HEK293 (cell line): ENCODE measurements at regions not wholly inside any gene's neighbourhood (a gene's known extent, or its start where the extent isn't known, plus 50 kb on each side); places are given as distances from the start of the nearest gene placed in this dataset.
"Not testable (repeated sequence)": the region's sequence is repeated elsewhere in the genome, so short reads cannot be mapped to it uniquely, and the experiment has no call there.

Experiments used
- CTCF ChIA-PET: fragments of 350-600 bp; formaldehyde crosslinking; extraction: SDS; loops from one replicate; lab custom pipeline; 2021; ENCODE audit warnings: antibody characterized with exemption; lab: Yijun Ruan, JAX
- POLR2A ChIA-PET: fragments of 300-600 bp; formaldehyde crosslinking; extraction: SDS; loops from one replicate; lab custom pipeline; 2020; ENCODE audit warnings: antibody characterized with exemption, inconsistent platforms; lab: Yijun Ruan, JAX
- H3K27ac ChIP-seq: fragments of 200-500 bp; sonication (Bioruptor generic); 2 replicates; pipeline ENCODE4 v1.5.1; 2014; ENCODE audit warnings: low read depth, low read length, control low read depth, inconsistent platforms; ENCODE audit errors: extremely low read depth
- H3K36me3 ChIP-seq, 2 experiments: fragments of 200-500 bp in 1 of 2; sonication (Bioruptor generic) in 1 of 2; 1 replicate in 1 of 2; 2 replicates in 1 of 2; pipeline ENCODE4 v1.5.1; 2014 to 2017; ENCODE audit warnings: inconsistent platforms in 2 of 2, low read length in 2 of 2; ENCODE audit not compliant: control insufficient read depth in 2 of 2, insufficient read depth in 1 of 2
- H3K4me1 ChIP-seq: fragments of 200-500 bp; sonication (Bioruptor generic); 2 replicates; pipeline ENCODE4 v1.5.1; 2014; ENCODE audit warnings: mild to moderate bottlenecking, low read length, inconsistent platforms; ENCODE audit not compliant: control insufficient read depth, insufficient read depth
- H3K4me3 ChIP-seq: 2 replicates; pipeline ENCODE4 v1.5.1; 2011; ENCODE audit warnings: low read depth, mild to moderate bottlenecking, control low read depth, low read length, moderate library complexity
- H3K9me3 ChIP-seq: fragments of 200-500 bp; sonication (Bioruptor generic); 2 replicates; pipeline ENCODE4 v1.5.1; 2014; ENCODE audit warnings: low read depth, low read length, inconsistent platforms; ENCODE audit not compliant: control insufficient read depth, insufficient read depth
- SETDB1 ChIP-seq: IDR thresholded peaks from one replicate; pipeline ENCODE4 v1.6.1; 2017; ENCODE audit warnings: mild to moderate bottlenecking, low read length, moderate library complexity, mixed read lengths; ENCODE audit not compliant: insufficient read length
- ZNF335 ChIP-seq: fragments of 450-650 bp; formaldehyde crosslinking; conservative IDR thresholded peaks from 2 replicates; pipeline ENCODE4 v1.5.1; 2016; ENCODE audit warnings: missing biosample characterization, missing genetic modification characterization
- ZNF529 ChIP-seq: fragments of 450-650 bp; formaldehyde crosslinking; IDR thresholded peaks from 2 replicates; pipeline ENCODE4 v1.5.1; 2017; ENCODE audit warnings: missing genetic modification characterization, missing biosample characterization; ENCODE audit not compliant: insufficient replicate concordance
- ZNF548 ChIP-seq: fragments of 450-650 bp; formaldehyde crosslinking; IDR thresholded peaks from 2 replicates; pipeline ENCODE4 v1.5.1; 2016; ENCODE audit warnings: missing biosample characterization, missing genetic modification characterization
- ZNF623 ChIP-seq: fragments of 450-650 bp; formaldehyde crosslinking; IDR thresholded peaks from 2 replicates; pipeline ENCODE4 v1.5.1; 2016; ENCODE audit warnings: missing biosample characterization, missing genetic modification characterization
- ZNF626 ChIP-seq: fragments of 450-650 bp; sonication (Bioruptor Pico); formaldehyde crosslinking; IDR thresholded peaks from 2 replicates; pipeline ENCODE4 v1.5.1; 2018; ENCODE audit warnings: missing biosample characterization, missing genetic modification characterization, inconsistent platforms
- ZNF658 ChIP-seq: fragments of 450-650 bp; formaldehyde crosslinking; IDR thresholded peaks from 2 replicates; pipeline ENCODE4; 2016; ENCODE audit warnings: missing biosample characterization, missing genetic modification characterization
- ZNF677 ChIP-seq: fragments of 450-650 bp; IDR thresholded peaks from 2 replicates; pipeline ENCODE4 v1.5.0; 2018; ENCODE audit warnings: missing biosample characterization, mild to moderate bottlenecking, missing genetic modification characterization, moderate library complexity
- TF ChIP-seq, protein P1 (sequence below): fragments of 450-650 bp; formaldehyde crosslinking; IDR thresholded peaks from 2 replicates; pipeline ENCODE4 v1.5.1; 2016; ENCODE audit warnings: missing biosample characterization, missing genetic modification characterization, borderline replicate concordance
- TF ChIP-seq, protein P2 (sequence below): fragments of 450-650 bp; formaldehyde crosslinking; IDR thresholded peaks from 2 replicates; pipeline ENCODE4 v1.5.1; 2016; ENCODE audit warnings: missing biosample characterization, missing genetic modification characterization
- TF ChIP-seq, protein P3 (sequence below): fragments of 450-650 bp; formaldehyde crosslinking; IDR thresholded peaks from 2 replicates; pipeline ENCODE4 v1.5.1; 2016; ENCODE audit warnings: missing biosample characterization, missing genetic modification characterization

DNA sequence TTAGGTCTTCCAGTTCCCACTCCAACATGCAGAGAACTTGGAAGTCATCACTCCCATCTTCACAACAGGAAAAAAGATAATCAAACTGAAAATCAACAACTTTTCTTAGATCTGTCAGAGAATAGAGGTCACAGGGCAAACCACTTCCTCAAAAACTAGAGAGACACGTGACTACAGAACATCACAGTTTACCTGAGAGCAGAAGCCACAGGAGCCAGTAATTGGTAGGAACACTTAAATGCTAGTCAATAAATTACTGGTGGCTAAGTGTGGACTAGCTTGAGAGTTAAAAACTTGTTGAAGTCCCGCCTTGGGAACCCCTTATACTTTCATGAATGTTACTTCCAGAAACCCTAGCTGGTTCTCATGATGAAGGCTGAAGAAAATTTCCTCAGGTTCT lies 81.1 kb downstream of the THSD1 start:
- H3K9me3 ChIP-seq, H3K36me3 ChIP-seq, H3K4me1 ChIP-seq, POLR2A ChIA-PET, H3K4me3 ChIP-seq, CTCF ChIA-PET, H3K27ac ChIP-seq: not testable (repeated sequence)

DNA sequence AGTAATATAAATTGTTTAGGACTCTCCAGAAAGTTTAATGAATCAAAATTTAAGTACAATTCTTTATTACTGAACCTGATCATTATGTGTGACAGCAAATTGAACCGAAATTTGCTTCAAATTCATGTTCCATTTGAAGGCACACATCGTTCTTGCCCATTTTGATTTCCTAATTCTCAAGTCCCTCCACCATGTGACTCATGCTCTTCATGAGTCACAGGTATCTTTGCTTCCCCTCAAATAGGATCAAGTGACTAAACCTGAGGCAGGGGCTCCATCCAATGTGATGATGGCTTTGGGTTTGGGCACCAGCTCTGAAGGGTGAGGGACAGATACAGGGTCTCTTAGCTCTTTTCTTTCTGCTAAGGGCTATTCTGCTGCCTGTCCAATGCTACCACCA lies 86.1 kb downstream of the THSD1 start:
- Histone ChIP-seq H3K4me1 (no peaks in the 10 kb centered on the region), H3K36me3 (no peaks in the 10 kb centered on the region), H3K4me3 (no peak overlapping the region)
- CTCF ChIA-PET, result no interaction called here
- TF ChIP-seq ZNF658 (tag by site-specific recombination) (no peak), ZNF335 (tag by site-specific recombination) (0 out of 2 replicates have a peak, but pooled peaks have one; percentile 20), ZNF548 (no peak), ZNF623 (tag by site-specific recombination) (no peak)
- TF ChIP-seq, protein P1, sequence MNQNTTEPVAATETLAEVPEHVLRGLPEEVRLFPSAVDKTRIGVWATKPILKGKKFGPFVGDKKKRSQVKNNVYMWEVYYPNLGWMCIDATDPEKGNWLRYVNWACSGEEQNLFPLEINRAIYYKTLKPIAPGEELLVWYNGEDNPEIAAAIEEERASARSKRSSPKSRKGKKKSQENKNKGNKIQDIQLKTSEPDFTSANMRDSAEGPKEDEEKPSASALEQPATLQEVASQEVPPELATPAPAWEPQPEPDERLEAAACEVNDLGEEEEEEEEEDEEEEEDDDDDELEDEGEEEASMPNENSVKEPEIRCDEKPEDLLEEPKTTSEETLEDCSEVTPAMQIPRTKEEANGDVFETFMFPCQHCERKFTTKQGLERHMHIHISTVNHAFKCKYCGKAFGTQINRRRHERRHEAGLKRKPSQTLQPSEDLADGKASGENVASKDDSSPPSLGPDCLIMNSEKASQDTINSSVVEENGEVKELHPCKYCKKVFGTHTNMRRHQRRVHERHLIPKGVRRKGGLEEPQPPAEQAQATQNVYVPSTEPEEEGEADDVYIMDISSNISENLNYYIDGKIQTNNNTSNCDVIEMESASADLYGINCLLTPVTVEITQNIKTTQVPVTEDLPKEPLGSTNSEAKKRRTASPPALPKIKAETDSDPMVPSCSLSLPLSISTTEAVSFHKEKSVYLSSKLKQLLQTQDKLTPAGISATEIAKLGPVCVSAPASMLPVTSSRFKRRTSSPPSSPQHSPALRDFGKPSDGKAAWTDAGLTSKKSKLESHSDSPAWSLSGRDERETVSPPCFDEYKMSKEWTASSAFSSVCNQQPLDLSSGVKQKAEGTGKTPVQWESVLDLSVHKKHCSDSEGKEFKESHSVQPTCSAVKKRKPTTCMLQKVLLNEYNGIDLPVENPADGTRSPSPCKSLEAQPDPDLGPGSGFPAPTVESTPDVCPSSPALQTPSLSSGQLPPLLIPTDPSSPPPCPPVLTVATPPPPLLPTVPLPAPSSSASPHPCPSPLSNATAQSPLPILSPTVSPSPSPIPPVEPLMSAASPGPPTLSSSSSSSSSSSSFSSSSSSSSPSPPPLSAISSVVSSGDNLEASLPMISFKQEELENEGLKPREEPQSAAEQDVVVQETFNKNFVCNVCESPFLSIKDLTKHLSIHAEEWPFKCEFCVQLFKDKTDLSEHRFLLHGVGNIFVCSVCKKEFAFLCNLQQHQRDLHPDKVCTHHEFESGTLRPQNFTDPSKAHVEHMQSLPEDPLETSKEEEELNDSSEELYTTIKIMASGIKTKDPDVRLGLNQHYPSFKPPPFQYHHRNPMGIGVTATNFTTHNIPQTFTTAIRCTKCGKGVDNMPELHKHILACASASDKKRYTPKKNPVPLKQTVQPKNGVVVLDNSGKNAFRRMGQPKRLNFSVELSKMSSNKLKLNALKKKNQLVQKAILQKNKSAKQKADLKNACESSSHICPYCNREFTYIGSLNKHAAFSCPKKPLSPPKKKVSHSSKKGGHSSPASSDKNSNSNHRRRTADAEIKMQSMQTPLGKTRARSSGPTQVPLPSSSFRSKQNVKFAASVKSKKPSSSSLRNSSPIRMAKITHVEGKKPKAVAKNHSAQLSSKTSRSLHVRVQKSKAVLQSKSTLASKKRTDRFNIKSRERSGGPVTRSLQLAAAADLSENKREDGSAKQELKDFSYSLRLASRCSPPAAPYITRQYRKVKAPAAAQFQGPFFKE (tag by site-specific recombination), result no peak
- TF ChIP-seq, protein P2, sequence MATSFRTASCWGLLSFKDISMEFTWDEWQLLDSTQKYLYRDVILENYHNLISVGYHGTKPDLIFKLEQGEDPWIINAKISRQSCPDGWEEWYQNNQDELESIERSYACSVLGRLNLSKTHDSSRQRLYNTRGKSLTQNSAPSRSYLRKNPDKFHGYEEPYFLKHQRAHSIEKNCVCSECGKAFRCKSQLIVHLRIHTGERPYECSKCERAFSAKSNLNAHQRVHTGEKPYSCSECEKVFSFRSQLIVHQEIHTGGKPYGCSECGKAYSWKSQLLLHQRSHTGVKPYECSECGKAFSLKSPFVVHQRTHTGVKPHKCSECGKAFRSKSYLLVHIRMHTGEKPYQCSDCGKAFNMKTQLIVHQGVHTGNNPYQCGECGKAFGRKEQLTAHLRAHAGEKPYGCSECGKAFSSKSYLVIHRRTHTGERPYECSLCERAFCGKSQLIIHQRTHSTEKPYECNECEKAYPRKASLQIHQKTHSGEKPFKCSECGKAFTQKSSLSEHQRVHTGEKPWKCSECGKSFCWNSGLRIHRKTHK (tag by site-specific recombination), result no peak
- TF ChIP-seq, all 188 proteins: peak for 1
- H3K27ac ChIP-seq, result no peak overlapping the region
- no peaks in the 10 kb centered on the region for H3K9me3 ChIP-seq
- POLR2A ChIA-PET, result no interaction called here

DNA sequence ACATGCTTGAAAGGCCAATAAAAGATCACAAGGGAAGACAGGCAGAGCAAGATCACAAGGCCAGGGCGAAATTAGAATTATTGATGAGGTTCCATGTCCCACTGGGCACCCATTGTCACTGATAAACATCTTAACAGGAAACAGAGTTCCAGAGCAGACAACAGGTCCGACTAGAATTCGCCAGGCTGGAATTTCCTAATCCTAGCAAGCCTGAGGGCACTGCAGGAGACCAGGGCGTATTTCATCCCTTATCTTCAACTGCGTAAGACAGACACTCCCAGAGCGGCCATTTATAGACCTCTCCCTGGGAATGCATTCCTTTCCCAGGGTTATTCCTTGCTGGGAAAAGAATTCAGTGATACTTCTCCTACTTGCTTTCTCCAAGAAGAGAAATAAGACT lies 96.1 kb downstream of the THSD1 start:
- H3K4me1 ChIP-seq, CTCF ChIA-PET: not testable (repeated sequence)

DNA sequence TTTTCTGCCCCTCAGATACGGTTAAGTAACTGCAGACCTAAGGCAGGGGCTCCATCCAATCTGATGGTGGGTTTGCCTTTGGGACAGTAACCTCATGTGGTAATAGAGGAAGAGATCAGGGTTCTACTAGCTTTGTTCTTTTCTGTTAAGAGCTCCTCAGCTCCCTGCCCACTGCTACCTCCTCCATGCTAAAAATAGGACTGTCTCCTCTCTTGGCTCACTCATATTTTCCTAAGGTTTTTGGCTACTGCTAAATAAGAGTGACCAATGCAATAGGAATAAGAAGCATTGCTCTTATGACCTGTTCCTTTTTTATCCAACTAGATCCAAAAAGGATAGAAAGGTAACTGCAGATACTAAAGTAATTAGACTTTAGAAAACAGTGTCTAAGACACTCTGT lies 99.6 kb downstream of the THSD1 start:
- H3K27ac ChIP-seq, H3K36me3 ChIP-seq, H3K4me1 ChIP-seq, CTCF ChIA-PET, H3K9me3 ChIP-seq, POLR2A ChIA-PET, H3K4me3 ChIP-seq: not testable (repeated sequence)

More for the DNA sequence above, 96.1 kb downstream of the THSD1 start:
- 0 out of 2 replicates have a peak, but pooled peaks have one; percentile 57 for TF ChIP-seq ZNF626 (tag by site-specific recombination)
- TF ChIP-seq ZNF529, result peak; percentile 72
- TF ChIP-seq, protein P3, sequence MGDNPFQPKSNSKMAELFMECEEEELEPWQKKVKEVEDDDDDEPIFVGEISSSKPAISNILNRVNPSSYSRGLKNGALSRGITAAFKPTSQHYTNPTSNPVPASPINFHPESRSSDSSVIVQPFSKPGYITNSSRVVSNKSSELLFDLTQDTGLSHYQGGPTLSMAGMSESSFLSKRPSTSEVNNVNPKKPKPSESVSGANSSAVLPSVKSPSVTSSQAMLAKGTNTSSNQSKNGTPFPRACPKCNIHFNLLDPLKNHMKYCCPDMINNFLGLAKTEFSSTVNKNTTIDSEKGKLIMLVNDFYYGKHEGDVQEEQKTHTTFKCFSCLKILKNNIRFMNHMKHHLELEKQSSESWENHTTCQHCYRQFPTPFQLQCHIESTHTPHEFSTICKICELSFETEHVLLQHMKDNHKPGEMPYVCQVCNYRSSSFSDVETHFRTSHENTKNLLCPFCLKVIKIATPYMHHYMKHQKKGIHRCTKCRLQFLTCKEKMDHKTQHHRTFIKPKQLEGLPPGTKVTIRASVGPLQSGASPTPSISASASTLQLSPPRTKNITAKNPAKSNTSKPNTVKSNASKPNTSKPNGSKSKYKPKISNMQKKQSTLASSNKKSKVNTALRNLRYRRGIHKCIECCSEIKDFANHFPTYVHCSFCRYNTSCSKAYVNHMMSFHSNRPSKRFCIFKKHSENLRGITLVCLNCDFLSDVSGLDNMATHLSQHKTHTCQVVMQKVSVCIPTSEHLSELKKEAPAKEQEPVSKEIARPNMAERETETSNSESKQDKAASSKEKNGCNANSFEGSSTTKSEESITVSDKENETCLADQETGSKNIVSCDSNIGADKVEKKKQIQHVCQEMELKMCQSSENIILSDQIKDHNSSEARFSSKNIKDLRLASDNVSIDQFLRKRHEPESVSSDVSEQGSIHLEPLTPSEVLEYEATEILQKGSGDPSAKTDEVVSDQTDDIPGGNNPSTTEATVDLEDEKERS, result 0 out of 2 replicates have a peak, but pooled peaks have one; percentile 73
- 0 out of 2 replicates have a peak, but pooled peaks have one; percentile 20 for TF ChIP-seq ZNF677
- peak; percentile 74 for TF ChIP-seq SETDB1
- H3K36me3 ChIP-seq, H3K27ac ChIP-seq, H3K9me3 ChIP-seq, POLR2A ChIA-PET, H3K4me3 ChIP-seq: not testable (repeated sequence)

DNA sequence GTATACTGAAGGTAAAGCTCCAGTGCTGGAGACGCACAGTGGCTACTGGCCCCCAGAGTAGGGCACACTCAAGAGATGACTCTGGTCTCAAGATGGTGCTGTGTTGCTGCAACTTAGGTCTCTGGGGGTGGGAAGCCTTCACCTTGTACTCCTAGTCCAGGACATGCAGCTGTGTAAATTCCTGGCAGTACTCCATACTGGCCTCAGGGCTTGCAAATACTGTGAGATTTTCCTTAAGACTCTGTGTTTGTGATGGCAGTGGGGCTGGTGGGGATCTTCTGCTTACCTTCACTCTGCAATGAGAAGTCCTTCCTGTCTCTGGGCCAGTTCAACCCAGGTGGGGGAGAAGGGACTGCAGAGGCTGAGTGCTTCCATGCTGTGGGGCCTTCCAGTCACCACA lies 102.9 kb downstream of the THSD1 start:
- CTCF ChIA-PET, H3K4me1 ChIP-seq, H3K4me3 ChIP-seq, H3K27ac ChIP-seq, POLR2A ChIA-PET, H3K9me3 ChIP-seq, H3K36me3 ChIP-seq: not testable (repeated sequence)

DNA sequence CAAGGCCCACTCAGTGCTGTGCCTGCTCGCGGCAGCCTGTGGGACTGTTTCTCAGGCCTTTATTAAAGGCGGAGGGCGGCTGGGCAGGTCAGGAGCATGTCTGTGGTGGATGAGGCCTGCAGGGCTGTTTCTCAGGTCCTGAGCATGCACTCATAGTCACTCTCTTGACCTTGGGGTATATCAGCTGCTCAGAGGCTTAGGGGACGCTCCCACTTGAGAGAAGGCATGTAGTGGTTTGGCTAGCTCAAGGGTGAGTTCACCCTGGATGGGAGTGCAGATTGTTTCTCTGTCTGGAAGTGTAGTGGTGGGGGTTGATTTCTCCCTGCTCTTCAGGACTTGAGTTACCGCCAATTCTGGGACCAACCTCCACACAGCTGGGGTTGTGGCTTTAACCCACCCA lies 103.3 kb downstream of the THSD1 start:
- H3K4me3 ChIP-seq, H3K4me1 ChIP-seq, H3K27ac ChIP-seq, CTCF ChIA-PET, H3K36me3 ChIP-seq, H3K9me3 ChIP-seq, POLR2A ChIA-PET: not testable (repeated sequence)
